ENCODE measurements at regions not wholly inside any gene's neighbourhood (a gene's known extent, or its start where the extent isn't known, plus 50 kb on each side); places are given as distances from the start of the nearest gene placed in this dataset.

DNA sequence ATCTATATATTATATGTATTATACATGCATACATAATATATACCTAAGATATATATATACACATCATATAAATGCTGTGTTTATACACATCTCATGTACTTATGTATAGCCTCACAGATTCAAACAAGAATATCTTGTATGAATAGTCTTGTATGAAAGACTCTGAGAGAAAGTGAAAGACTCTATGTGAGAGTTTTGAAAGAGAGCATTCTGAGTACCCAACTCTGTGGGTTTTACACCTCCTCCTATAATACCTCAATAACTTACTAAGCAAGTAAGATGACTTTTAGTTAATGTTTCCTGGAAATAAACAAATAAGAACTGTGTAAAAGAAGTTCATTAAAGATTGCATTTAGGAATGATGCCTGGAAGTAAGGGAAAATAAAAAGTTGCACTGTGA is 108.1 kb upstream of the GMNC start:
- H3K4me2 ChIP-seq: no peak overlapping the region
- Mint-ChIP-seq H3K4me3 (no peak overlapping the region), H3K27ac (no peak overlapping the region), H3K27me3 (ENCODE audit: insufficient read depth, low read depth, poor library complexity) (no peaks in the 10 kb centered on the region), H3K9me3 (no peaks in the 10 kb centered on the region), H3K36me3 (ENCODE audit: low read depth) (no peaks in the 10 kb centered on the region), H3K4me1 (peaks cover 11% of the 10 kb centered on the region; the same call in 2 of the 3 replicates)
- no peaks in the 10 kb centered on the region for H3K4me1 ChIP-seq (ENCODE audit: insufficient read depth)
- H3K36me3 ChIP-seq (ENCODE audit: insufficient read depth): no peaks in the 10 kb centered on the region
- TF ChIP-seq CREB1 (CRISPR knock-in tag; IDR thresholded peaks at IDR 0.05; ENCODE audit: low read depth) (no peak), NANOG (IDR thresholded peaks at IDR 0.05; ENCODE audit: borderline replicate concordance) (no peak), EZH2phosphoT487 (IDR thresholded peaks at IDR 0.05; ENCODE audit: unreplicated experiment) (no peak), ZNF114 (CRISPR knock-in tag; IDR thresholded peaks at IDR 0.05) (no peak), STAT1 (IDR thresholded peaks at IDR 0.05; ENCODE audit: unreplicated experiment) (no peak), JUNB (IDR thresholded peaks at IDR 0.05; ENCODE audit: unreplicated experiment) (no peak), EZH2 (IDR thresholded peaks at IDR 0.05; ENCODE audit: low read depth, unreplicated experiment) (no peak), ZNF331 (CRISPR knock-in tag; IDR thresholded peaks at IDR 0.05; ENCODE audit: low read depth) (no peak), POLR2AphosphoS5 (IDR thresholded peaks at IDR 0.05; ENCODE audit: low read depth) (no peak)
- TF ChIP-seq, protein P1, sequence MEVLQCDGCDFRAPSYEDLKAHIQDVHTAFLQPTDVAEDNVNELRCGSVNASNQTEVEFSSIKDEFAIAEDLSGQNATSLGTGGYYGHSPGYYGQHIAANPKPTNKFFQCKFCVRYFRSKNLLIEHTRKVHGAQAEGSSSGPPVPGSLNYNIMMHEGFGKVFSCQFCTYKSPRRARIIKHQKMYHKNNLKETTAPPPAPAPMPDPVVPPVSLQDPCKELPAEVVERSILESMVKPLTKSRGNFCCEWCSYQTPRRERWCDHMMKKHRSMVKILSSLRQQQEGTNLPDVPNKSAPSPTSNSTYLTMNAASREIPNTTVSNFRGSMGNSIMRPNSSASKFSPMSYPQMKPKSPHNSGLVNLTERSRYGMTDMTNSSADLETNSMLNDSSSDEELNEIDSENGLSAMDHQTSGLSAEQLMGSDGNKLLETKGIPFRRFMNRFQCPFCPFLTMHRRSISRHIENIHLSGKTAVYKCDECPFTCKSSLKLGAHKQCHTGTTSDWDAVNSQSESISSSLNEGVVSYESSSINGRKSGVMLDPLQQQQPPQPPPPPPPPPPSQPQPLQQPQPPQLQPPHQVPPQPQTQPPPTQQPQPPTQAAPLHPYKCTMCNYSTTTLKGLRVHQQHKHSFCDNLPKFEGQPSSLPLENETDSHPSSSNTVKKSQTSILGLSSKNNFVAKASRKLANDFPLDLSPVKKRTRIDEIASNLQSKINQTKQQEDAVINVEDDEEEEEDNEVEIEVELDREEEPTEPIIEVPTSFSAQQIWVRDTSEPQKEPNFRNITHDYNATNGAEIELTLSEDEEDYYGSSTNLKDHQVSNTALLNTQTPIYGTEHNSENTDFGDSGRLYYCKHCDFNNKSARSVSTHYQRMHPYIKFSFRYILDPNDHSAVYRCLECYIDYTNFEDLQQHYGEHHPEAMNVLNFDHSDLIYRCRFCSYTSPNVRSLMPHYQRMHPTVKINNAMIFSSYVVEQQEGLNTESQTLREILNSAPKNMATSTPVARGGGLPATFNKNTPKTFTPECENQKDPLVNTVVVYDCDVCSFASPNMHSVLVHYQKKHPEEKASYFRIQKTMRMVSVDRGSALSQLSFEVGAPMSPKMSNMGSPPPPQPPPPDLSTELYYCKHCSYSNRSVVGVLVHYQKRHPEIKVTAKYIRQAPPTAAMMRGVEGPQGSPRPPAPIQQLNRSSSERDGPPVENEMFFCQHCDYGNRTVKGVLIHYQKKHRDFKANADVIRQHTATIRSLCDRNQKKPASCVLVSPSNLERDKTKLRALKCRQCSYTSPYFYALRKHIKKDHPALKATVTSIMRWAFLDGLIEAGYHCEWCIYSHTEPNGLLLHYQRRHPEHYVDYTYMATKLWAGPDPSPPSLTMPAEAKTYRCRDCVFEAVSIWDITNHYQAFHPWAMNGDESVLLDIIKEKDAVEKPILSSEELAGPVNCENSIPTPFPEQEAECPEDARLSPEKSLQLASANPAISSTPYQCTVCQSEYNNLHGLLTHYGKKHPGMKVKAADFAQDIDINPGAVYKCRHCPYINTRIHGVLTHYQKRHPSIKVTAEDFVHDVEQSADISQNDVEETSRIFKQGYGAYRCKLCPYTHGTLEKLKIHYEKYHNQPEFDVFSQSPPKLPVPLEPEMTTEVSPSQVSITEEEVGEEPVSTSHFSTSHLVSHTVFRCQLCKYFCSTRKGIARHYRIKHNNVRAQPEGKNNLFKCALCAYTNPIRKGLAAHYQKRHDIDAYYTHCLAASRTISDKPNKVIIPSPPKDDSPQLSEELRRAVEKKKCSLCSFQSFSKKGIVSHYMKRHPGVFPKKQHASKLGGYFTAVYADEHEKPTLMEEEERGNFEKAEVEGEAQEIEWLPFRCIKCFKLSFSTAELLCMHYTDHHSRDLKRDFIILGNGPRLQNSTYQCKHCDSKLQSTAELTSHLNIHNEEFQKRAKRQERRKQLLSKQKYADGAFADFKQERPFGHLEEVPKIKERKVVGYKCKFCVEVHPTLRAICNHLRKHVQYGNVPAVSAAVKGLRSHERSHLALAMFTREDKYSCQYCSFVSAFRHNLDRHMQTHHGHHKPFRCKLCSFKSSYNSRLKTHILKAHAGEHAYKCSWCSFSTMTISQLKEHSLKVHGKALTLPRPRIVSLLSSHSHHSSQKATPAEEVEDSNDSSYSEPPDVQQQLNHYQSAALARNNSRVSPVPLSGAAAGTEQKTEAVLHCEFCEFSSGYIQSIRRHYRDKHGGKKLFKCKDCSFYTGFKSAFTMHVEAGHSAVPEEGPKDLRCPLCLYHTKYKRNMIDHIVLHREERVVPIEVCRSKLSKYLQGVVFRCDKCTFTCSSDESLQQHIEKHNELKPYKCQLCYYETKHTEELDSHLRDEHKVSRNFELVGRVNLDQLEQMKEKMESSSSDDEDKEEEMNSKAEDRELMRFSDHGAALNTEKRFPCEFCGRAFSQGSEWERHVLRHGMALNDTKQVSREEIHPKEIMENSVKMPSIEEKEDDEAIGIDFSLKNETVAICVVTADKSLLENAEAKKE (CRISPR knock-in tag; IDR thresholded peaks at IDR 0.05): no peak
- TF ChIP-seq, protein P2, sequence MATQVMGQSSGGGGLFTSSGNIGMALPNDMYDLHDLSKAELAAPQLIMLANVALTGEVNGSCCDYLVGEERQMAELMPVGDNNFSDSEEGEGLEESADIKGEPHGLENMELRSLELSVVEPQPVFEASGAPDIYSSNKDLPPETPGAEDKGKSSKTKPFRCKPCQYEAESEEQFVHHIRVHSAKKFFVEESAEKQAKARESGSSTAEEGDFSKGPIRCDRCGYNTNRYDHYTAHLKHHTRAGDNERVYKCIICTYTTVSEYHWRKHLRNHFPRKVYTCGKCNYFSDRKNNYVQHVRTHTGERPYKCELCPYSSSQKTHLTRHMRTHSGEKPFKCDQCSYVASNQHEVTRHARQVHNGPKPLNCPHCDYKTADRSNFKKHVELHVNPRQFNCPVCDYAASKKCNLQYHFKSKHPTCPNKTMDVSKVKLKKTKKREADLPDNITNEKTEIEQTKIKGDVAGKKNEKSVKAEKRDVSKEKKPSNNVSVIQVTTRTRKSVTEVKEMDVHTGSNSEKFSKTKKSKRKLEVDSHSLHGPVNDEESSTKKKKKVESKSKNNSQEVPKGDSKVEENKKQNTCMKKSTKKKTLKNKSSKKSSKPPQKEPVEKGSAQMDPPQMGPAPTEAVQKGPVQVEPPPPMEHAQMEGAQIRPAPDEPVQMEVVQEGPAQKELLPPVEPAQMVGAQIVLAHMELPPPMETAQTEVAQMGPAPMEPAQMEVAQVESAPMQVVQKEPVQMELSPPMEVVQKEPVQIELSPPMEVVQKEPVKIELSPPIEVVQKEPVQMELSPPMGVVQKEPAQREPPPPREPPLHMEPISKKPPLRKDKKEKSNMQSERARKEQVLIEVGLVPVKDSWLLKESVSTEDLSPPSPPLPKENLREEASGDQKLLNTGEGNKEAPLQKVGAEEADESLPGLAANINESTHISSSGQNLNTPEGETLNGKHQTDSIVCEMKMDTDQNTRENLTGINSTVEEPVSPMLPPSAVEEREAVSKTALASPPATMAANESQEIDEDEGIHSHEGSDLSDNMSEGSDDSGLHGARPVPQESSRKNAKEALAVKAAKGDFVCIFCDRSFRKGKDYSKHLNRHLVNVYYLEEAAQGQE (IDR thresholded peaks at IDR 0.05; ENCODE audit: unreplicated experiment): no peak
- TF ChIP-seq, protein P3, sequence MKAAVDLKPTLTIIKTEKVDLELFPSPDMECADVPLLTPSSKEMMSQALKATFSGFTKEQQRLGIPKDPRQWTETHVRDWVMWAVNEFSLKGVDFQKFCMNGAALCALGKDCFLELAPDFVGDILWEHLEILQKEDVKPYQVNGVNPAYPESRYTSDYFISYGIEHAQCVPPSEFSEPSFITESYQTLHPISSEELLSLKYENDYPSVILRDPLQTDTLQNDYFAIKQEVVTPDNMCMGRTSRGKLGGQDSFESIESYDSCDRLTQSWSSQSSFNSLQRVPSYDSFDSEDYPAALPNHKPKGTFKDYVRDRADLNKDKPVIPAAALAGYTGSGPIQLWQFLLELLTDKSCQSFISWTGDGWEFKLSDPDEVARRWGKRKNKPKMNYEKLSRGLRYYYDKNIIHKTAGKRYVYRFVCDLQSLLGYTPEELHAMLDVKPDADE (IDR thresholded peaks at IDR 0.05): no peak
- TF ChIP-seq, protein P4, sequence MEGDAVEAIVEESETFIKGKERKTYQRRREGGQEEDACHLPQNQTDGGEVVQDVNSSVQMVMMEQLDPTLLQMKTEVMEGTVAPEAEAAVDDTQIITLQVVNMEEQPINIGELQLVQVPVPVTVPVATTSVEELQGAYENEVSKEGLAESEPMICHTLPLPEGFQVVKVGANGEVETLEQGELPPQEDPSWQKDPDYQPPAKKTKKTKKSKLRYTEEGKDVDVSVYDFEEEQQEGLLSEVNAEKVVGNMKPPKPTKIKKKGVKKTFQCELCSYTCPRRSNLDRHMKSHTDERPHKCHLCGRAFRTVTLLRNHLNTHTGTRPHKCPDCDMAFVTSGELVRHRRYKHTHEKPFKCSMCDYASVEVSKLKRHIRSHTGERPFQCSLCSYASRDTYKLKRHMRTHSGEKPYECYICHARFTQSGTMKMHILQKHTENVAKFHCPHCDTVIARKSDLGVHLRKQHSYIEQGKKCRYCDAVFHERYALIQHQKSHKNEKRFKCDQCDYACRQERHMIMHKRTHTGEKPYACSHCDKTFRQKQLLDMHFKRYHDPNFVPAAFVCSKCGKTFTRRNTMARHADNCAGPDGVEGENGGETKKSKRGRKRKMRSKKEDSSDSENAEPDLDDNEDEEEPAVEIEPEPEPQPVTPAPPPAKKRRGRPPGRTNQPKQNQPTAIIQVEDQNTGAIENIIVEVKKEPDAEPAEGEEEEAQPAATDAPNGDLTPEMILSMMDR (conservative IDR thresholded peaks at IDR 0.05; ENCODE audit: low read depth in 2 of 2): no peak
- no peaks in the 10 kb centered on the region for H3K9me2 ChIP-seq (ENCODE audit: insufficient read depth)
- H3F3A ChIP-seq (replicated peaks; ENCODE audit: low read depth): no peaks in the 10 kb centered on the region
- H3K79me2 ChIP-seq (replicated peaks; ENCODE audit: insufficient read depth): no peaks in the 10 kb centered on the region
- no peak for ATAC-seq
- H3K27me3 ChIP-seq (ENCODE audit: insufficient read depth): no peaks in the 10 kb centered on the region
- H3K27ac ChIP-seq (ENCODE audit: low read depth): no peak overlapping the region
- no peak overlapping the region for H3K4me3 ChIP-seq
- H4K20me1 ChIP-seq (replicated peaks; ENCODE audit: insufficient read depth): no peaks in the 10 kb centered on the region
- no peak for DNase-seq (ENCODE audit: low spot score)
- H2AFZ ChIP-seq: no peak overlapping the region

Data from GM23338 (cell line).